ENCODE measurements at regions not wholly inside any gene's neighbourhood (a gene's known extent, or its start where the extent isn't known, plus 50 kb on each side); places are given as distances from the start of the nearest gene placed in this dataset.

DNA sequence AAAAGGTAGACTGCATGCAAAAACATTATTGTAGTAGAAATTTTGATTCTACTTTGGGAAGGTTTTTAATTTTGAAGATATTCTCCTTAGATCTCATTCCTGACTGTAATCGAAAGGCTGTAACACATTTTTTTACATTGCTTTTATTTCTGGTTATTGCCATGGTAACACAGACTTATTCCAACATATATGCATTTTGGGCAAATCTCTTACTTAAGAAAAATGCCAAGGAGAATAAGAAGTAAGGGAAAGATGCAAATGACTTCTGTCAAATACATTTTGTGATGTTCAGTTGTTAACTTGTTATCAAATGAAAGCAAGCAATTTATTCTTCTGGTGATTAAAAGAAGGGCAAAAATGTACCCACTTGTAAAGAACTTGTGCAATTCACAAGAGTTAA, 267.5 kb downstream of the AASDHPPT start:
- no peak for DNase-seq

DNA sequence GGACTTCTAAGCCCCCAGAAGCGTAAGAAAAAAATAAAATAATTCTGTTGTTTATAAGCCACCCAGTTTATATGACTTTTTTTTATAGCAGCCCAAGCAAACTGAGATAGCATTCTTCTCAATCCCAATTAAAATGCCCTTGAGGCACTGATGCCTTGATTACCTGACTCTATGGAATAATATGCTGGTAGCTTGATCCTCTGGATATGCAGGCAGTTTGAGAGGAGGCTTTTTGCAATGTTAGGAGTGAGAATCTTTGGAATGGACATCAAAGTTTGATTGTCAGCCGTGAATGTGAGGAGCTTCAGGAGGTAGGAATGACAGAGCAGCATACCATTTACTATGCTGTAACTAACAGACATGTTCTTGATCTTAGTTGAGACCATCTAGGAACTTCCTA, 275.6 kb downstream of the AASDHPPT start:
- DNase-seq: no peak

DNA sequence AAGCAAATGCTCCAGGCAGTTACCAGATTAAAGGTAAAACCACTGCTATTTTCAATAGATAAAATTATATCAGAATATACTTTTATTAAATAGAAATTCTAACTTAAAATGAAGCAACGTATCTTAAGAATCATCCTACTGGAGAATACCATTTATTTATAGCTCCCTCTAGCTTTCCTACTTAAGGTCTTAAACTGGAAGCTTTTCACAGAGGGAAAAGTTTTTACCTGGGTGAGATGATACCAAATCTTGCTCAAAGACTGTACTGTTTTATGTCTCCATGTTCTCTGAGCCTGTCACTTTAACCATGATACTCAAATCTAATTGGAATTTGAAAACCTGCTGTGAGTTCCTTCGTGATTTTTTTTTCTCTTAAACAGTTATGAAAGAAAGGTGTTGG, 291.8 kb downstream of the AASDHPPT start:
- DNase-seq: no peak

DNA sequence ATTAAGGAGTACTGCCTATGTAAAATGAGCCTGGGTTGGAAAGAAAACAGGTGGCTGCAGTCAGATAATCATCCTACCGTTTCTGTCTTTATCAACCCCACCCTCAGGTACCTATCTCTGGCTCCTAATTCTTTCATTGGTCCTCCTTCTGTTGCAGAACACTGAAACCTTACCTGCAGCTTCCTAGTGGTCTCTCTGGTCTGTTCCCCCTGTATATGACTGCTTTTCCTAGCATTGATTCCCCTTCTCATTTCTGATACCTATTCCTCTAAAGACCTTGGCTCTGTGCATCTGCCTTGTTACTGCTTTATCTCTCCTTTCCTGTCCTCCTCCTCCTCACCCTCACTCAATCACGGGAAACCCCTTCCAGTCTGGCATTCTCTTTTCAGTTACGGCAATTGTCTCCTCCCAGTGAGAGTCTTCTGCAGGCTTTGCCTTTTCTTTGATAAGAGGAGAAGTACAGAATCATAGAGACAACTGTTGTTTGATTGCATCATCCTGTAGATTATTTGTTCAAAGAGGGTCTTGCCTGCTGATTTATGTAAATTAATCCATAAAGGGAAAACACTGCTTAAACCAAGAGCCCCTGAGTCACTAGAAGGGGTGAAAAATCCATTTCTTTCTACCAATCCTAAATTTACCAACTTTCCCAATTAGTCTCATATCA, 301.2 kb downstream of the AASDHPPT start:
- no peak for DNase-seq

DNA sequence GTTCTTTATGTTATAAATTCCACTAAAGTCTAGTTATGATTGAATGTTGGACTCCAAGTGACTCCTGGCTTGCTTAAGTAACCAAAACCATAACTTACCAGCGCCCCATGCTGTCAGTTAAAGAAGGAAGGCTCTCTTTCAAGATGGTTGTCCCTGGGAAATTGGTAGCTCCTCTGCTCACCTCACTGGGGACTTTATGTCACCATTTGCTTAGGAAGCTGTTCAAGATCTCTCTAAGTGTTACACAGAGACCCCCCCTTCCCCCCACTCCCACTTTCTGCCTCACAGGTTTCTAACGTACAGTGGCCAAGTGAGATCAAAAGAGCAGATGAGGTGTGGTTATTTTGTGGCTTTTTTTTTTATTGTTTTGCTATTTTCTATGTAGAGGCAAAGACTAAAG, 301.8 kb downstream of the AASDHPPT start:
- no peak for DNase-seq

DNA sequence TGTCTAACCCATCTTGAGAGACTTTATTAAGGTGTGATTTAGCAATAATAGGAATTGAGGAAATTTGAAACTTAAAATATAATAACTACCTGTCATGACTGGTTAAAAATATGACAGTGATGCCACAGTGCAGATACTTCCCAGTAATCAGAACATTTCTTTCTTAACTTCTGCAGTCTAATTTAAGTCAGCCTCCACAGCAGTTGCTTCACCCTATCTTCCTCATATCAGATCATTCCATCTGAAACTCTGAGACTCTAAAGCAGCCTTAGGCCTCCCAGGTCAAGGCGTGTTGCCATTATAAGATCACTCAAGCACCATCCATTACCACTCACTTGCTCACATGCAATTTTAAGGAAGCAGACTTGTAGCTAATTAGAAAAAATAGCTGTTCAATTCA, 302.2 kb downstream of the AASDHPPT start:
- DNase-seq: no peak

DNA sequence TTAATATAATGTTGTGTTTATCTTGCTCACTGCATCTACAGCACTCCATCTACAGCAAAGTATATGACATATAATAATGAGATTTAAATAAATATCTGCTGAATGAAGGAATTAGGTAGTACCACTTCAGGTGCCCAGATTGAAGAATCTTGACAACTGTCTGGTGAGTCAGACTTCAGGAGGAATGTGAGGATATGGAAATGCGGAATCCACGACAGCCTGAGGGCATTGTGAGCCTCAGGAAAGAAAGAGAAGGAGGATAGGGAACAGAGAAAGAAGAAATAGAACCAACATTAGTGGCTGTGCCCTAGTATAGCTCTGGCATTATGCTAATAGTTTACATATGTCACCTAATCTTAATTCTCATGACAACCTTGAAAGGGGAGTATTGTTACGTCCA, 304.4 kb downstream of the AASDHPPT start:
- no peak for DNase-seq

DNA sequence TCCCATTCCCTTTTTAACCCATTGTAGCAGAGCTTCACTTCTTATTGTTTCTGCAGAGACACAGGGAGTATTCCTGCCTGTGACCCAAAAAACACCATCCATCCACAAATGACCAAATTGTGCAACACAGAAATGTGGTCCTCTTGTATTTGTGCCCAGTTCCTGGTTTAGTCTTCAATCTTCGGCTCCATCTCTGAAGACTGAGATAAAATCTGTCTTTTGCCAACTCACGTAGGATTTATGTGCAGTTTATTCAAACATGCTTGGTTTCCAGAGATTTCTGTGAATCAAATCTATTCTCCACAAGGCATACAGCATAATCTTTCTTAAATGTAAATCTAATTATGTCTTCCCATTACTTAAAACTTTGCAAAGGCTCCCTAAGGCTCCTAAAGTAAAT, 307.0 kb downstream of the AASDHPPT start:
- DNase-seq: no peak

DNA sequence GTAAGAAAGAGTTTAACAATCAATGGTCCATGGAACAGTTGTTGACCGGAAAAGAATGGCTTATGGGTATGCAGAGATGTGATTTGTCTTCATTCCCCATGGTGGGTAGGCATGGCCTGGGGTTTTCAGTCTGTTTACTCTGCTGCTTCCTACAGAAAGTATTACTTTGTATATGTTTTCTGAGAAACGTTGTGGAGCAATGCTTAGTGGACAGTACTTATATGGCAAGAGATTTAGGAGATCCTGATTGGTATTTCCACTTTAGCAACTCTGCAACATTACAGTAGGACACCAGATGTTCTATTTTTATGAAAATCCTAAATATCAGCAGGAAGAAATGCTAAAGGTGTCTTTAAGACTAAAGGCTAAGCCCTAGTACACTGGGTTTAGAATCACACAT, 309.1 kb downstream of the AASDHPPT start:
- no peak for DNase-seq

DNA sequence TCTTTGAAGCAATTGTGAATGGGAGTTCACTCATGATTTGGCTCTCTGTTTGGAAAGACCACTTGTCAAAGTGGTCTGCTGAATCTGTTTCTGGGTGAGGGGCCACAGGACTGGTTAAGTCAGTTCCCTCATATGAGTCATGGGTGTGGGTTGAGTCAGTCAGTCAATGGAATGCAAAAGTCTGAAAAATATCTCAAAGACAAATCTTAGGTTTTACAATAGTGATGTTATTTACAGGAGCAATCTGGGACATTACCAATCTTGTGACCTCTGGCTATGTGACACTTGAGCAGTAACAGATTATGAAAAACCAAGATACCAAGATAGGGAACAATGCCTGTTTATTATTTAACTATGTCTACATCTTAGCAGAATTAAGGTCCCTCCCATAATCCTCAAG, 311.6 kb downstream of the AASDHPPT start:
- no peak for DNase-seq

DNA sequence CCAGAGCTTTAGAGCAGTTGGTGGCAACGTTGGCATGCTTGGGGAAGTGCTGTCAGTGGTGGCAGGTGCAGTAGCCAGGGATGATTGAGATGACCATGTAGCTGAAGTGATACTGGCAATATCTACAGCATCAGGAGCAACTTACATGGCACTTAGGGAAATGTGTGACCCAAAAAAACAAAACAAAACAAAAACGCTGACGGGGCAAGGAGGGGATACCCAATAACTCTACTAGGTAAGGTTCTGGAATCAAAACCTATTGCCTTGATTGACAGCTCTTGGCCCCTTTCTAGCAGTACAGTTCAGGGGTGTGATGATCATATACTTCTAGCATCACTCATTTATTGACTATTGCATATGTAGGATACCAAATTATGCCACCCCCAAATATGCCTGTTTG, 312.6 kb downstream of the AASDHPPT start:
- DNase-seq: no peak

DNA sequence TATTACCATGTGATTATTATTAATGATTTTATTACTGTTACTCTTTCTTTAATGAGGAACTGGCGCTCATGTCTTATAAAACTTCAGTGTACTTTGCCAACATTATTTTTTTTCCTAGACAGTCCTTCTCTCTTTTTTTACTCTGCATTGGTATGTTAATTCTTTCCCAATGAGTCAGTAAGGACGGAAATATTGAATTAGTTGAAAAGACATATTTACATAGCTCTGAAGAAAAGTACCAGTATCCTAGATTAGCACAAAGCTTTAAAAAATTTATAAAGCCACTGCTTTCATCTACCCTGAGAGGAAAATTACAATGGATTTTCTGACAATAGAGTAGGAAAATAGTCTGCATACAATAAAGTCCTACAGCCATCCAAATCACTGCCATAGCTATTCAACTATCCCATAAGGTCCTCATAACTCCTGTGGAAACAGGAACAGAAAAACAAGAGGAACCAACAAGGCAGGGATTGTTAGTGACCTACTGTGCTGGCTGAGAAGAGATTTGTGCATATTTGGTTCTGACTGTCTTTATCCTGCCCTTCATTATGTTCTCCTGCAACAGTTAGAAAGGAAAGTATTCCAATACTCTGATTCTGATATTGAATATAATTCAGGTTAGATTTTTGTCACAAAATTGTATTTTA, 314.4 kb downstream of the AASDHPPT start:
- no peak for DNase-seq

DNA sequence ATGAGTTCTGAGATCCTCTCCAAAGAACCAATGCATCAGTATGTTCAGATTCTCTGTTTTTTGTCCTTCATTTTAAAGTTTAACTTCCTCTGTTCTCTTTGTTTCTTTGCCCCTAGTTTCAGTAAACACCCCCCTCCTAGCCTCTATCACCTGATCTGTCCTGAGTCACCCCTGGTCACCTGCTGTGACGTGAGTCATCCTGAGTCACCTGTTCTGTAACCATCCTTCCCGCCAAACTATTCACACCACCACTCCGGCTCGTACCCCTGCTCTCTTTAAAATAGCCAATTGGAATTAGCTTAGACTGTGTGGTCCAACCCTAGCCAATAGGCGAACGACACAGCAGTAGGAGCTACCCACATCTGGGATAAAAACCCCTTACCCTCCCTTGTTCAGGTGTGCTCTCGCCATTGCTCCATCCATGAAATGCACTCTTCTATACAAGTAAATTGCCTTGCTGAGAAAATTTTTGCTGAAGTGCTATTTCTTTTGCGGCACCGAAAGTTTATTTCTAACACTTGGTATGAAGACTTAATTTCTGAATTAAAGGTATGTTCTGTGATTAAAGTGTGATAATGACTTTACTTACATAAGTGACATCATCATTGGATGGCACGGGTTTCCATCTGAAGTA, 318.4 kb downstream of the AASDHPPT start:
- DNase-seq: no peak

DNA sequence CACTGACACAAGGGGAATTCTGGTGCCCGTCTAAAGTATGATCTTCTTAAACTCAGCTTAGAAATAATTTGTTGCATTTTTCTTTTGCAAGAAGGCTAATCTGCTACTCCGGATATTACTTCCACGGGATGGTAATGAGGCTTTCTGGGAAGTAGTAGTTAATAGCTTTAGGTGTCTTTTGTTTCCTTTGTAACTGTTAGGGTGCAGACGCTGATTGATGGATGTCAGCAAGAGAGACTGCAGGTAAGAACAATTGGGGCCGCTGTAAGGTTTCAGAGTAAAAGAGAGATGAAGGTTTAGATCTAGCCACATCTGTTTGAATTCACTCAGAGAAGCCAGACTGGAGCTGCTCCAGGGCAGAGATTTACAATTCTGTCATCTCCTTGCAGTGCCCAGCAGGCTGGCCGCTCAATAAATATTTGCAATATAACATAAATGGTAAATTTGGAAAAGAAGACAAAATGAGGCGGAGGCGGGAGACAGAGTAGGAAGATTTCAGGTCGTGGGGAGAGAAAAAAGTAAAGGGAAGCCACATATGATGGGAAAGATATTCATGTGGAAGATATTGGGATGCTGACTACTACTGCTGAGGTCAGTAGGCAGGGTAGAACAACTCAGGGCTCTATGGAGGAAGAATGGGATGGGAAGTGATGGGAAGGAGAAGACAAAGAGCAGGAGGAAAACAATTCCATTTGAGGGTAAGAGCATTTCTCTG, 320.5 kb downstream of the AASDHPPT start:
- no peak for DNase-seq

DNA sequence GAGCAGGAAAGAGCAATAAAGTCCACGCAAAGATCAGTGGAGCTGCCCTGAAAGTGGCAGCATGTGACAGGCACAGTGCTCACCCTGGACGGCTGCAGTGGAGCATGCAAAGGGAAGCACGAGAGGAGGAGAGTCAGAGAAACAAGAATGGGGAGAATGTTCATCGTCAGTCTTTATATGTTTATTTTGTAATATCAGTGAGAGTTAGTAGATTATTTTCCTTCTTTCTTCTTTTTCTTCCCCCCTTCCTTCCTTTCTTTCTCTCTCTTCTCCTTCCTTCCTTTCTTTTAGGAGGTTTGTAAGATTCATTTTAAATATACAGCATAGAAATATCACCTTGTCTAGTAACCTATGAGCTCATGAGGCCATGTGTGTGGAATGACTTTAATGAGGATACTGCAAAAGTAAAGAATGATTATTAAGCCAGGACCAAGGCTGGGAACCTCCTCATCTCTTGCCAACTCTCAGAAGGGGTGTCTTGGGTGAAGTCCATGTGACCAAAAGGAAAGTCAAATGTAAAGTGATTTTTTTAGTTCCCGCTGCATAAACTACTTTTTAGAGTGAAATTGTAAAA, 321.1 kb downstream of the AASDHPPT start:
- DNase-seq: no peak

DNA sequence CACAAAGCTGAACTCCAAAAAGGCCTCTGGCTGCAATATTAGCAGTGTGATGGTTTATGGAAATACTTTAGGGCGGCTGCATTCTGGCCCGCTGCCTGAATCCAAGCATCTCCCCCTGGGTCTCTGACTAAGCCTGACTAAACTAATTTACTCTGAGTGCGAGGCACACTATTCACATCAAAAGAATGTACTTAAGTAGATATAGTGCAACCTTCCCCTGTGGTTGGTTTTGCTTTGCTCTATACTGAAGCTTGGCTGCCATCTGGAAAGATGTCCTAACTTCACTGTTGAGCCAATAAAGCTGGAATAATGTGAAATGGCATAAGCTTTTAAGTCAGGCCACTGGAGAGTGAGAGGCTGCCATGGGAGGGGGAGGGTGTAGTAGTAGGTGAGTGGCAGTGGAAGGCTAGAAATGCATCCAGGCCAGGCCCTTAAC, 321.6 kb downstream of the AASDHPPT start:
- DNase-seq: no peak

DNA sequence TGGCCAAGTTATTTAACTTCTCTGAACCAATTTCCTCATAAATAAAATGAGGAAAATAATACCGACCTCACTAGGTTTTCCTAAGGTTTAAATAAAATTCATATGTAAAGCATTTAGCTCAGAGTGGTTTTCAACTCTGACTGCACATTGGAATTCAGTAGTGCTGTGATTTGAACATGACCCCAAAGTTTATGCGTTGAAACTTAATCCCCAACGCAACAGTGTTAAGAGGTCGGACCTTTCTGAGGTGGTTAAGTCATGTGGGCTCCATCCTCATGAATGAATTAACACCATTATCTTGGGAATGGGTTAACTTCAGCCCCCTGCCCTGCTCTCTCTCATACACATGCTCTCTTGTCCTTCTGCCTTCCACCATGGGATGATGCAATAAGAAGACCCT, 322.2 kb downstream of the AASDHPPT start:
- no peak for DNase-seq

DNA sequence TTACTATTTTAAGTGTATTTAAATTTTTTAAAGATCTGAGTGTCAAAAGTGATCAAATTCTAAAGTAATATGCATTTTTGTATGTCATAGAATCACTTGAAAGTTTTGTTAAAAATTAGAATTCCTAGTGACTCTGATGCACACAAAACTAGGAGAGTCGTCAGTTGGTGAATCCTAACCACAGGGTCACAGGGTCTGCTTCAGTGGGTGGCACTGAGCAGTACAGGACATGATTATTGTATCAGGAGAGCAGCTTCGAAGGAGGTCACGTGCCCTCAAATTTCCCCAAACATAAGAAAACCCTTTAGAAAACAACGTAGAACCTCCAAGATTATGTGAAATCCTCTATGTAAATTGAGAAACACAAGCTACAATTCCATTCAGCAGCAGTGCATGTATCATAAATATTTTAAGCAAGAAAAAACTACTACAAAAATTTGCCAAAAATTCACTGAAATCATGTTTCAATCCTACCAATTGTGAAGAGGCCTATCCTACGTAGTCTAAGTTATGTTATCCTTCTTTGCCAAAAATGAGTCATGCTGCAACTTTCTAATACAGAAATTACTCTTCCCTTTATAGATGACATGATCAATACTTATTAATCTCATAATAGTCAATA, 323.6 kb downstream of the AASDHPPT start:
- no peak for DNase-seq

DNA sequence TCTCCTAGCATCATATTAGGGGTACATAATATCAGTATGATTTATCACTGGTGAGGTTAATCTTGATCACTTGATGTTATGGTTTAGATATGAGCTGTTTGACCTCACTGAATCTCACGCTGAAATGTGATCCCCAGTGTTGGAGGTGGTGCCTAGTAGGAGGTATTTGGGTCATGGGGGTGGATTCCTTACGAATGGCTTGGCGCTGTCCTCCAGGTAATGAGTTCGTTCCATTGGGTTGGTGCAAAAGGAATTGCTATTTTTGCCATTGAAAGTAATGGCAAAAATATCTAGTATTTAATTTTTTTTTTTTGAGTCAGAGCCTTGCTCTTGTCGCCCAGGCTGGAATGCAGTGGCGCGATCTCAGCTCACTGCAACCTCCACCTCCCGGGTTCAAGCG, 326.3 kb downstream of the AASDHPPT start:
- DNase-seq: no peak

DNA sequence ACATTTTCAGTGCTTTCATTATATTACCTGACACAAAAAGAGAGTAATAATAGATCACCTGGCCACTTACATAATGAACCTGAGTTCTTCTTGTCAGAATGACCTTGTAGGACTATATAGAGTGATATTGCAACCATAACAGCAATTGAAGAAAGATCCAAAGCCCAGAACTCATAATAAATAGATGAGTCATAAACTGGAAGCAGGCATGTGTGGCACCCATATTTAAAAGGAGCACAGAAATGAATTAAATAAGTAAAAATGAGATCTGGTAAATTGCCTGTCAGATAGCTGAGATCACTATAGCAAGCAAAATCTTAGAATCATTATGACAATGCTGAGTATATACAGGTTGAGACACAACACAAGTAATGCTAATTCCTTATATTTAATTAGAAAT, 331.8 kb downstream of the AASDHPPT start:
- DNase-seq: no peak

DNA sequence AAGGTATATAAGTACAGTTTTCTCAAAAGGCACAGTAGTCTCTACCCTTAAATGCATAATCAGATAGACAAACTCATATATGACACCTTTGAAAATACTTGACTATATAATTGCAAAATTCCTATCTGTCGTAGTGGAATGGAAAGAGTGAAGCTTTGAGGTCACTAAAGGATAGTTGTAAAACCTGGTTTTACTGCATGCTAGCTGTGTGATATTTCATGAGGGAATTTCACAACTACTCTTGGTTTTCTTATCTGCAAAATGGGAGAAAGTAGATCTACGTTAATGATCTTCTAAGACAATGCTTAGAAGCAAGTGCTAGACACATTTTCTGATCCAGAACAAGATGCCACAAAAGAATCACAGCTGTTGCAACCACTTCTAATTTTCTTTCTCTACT, 332.2 kb downstream of the AASDHPPT start:
- DNase-seq: no peak

DNA sequence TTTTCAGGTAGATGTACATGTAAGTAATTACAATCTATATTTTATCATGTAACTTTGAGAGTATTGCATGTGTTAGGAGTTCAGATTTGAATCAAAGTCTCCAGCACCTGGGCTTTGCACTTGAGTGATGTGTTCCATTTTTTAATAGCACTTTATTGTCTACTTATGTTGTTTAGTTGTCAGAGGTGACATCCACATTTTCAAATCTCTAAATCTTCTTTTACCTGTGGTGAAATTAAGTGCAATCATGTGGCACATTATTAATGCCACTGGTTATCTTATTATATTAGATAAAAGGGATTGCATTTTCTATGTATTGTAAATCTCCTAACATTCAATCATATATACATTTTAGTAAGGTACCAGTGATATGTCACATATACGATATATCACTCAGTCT, 333.4 kb downstream of the AASDHPPT start:
- no peak for DNase-seq

DNA sequence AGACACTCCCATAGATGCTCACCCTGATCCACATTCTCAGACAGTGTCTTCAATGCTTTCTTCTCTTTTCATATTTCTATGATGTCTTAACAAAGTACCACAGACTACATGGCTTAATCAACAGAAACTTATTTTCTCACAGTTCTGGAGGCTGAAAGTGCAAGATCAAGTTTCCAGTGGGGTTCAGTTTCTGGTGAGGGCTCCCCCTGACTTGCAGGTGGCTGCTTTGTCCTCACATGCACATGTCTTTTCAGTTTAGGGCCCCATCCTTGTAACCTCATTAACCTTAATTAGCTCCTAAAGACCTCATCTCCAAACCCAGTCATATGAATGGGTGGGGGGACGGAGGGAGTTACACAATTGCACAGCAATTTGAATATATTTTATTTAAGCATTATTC, 335.8 kb downstream of the AASDHPPT start:
- no peak for DNase-seq
